Stimulated activated naive CD8-positive, alpha-beta T cell treated with anti-CD3 and anti-CD28 coated beads, Interleukin-15, Interleukin-2, amounts not matched to agents 100 U/mL and 50 U/mL, for 24 hours (primary cell): ENCODE measurements at regions not wholly inside any gene's neighbourhood (a gene's known extent, or its start where the extent isn't known, plus 50 kb on each side); places are given as distances from the start of the nearest gene placed in this dataset.

Experiments
- ATAC-seq: fragments of 150-1000 bp; cut with Tn5 transposase; one replicate; pipeline ENCODE4 v1.10.0; 2021
- DNase-seq: peaks from one replicate; pipeline ENCODE4 v3.0.0; 2021

- ATAC-seq = no peak
- DNase-seq = no peak
These were observed 52.2 kb upstream of the INPP5A start for GRCh38 chr10:132485391-132485790.

GRCh38 chr10:132486539-132487121 lies 51.0 kb upstream of the INPP5A start:
- no peak for ATAC-seq
- DNase-seq = no peak

- ATAC-seq (no peak), DNase-seq (no peak)
These were observed 50.1 kb upstream of the INPP5A start for GRCh38 chr10:132487241-132488135.
